IMR-90 (cell line): ENCODE measurements at regions not wholly inside any gene's neighbourhood (a gene's known extent, or its start where the extent isn't known, plus 50 kb on each side); places are given as distances from the start of the nearest gene placed in this dataset.

Experiments used
- ATAC-seq: fragments of 200-7000 bp; cut with Tn5 transposase; 2 replicates; pipeline ENCODE4 v1.9.1; 2020; ENCODE audit warnings: low read depth, mild to moderate bottlenecking, moderate library complexity
- BruUV-seq: library from RNA; stranded (reverse); fragments of 400-500 nt; replicated peaks from 2 replicates; lab custom pipeline; 2021; lab: Mats Ljungman, UMichigan
- CTCF ChIA-PET: fragments of 300-600 bp; formaldehyde crosslinking; extraction: SDS; loops from one replicate; lab custom pipeline; 2021; ENCODE audit warnings: antibody characterized with exemption; lab: Yijun Ruan, JAX
- POLR2A ChIA-PET: fragments of 300-600 bp; sonication (Branson Sonifier 250); formaldehyde crosslinking; loops from one replicate; lab custom pipeline; 2022; ENCODE audit warnings: antibody characterized with exemption; ENCODE audit not compliant: unreplicated experiment; lab: Charles Lee
- DNase-seq: peaks from one replicate; pipeline ENCODE4 v3.0.0; 2013
- H2AFZ ChIP-seq: replicated peaks from 2 replicates; pipeline ENCODE3; 2013; ENCODE audit warnings: low read length, mild to moderate bottlenecking; ENCODE audit not compliant: poor library complexity
- H2AK5ac ChIP-seq: 2 replicates; pipeline ENCODE4 v1.6.1; 2013; ENCODE audit warnings: low read depth, low read length, inconsistent platforms
- H2AK9ac ChIP-seq: replicated peaks from 2 replicates; pipeline ENCODE3; 2013; ENCODE audit warnings: mild to moderate bottlenecking, low read depth, low read length, moderate library complexity; ENCODE audit not compliant: poor library complexity
- H2BK120ac ChIP-seq: 2 replicates; pipeline ENCODE4 v1.6.1; 2013; ENCODE audit warnings: low read depth, low read length, inconsistent platforms
- H2BK15ac ChIP-seq: 3 replicates; pipeline ENCODE4 v1.6.1; 2013; ENCODE audit warnings: low read depth, low read length, inconsistent platforms
- H2BK20ac ChIP-seq: 2 replicates; pipeline ENCODE4 v1.6.1; 2013; ENCODE audit warnings: low read depth, mild to moderate bottlenecking, inconsistent platforms, low read length, moderate library complexity
- H2BK5ac ChIP-seq: 2 replicates; pipeline ENCODE4 v1.6.1; 2013; ENCODE audit warnings: mild to moderate bottlenecking, low read depth, low read length, inconsistent platforms; ENCODE audit not compliant: poor library complexity, severe bottlenecking
- H3K14ac ChIP-seq: replicated peaks from 2 replicates; pipeline ENCODE4 v1.6.1; 2013; ENCODE audit warnings: low read depth, low read length, inconsistent platforms
- H3K18ac ChIP-seq: 2 replicates; pipeline ENCODE4 v1.6.1; 2013; ENCODE audit warnings: low read depth, low read length, control low read depth
- H3K23ac ChIP-seq: 2 replicates; pipeline ENCODE4 v1.6.1; 2013; ENCODE audit warnings: low read depth, low read length, inconsistent platforms
- H3K27ac ChIP-seq: 2 replicates; pipeline ENCODE4 v1.5.1; 2013; ENCODE audit warnings: mild to moderate bottlenecking, control low read depth, low read length; ENCODE audit not compliant: insufficient read depth
- H3K27me3 ChIP-seq: 2 replicates; pipeline ENCODE4 v1.6.1; 2013; ENCODE audit warnings: low read length; ENCODE audit not compliant: control insufficient read depth, insufficient read depth
- H3K36me3 ChIP-seq: 2 replicates; pipeline ENCODE4 v1.6.1; 2013; ENCODE audit warnings: low read length, mixed read lengths; ENCODE audit not compliant: control insufficient read depth, insufficient read depth
- H3K4ac ChIP-seq: 2 replicates; pipeline ENCODE4 v1.6.1; 2013; ENCODE audit warnings: low read depth, low read length, inconsistent platforms
- H3K4me1 ChIP-seq: 2 replicates; pipeline ENCODE4 v1.6.1; 2013; ENCODE audit warnings: low read length, mixed read lengths; ENCODE audit not compliant: control insufficient read depth, insufficient read depth
- H3K4me2 ChIP-seq: 2 replicates; pipeline ENCODE4 v1.6.1; 2013; ENCODE audit warnings: low read depth, mild to moderate bottlenecking, control low read depth, low read length, moderate library complexity
- H3K4me3 ChIP-seq: 2 replicates; pipeline ENCODE4 v1.5.1; 2013; ENCODE audit warnings: low read depth, mild to moderate bottlenecking, control low read depth, low read length, moderate library complexity; ENCODE audit not compliant: insufficient read depth
- H3K56ac ChIP-seq: 2 replicates; pipeline ENCODE4 v1.6.1; 2013; ENCODE audit warnings: low read length, inconsistent platforms; ENCODE audit not compliant: insufficient read depth; ENCODE audit errors: extremely low read depth
- H3K79me1 ChIP-seq, 2 experiments: 2 replicates each; pipeline ENCODE4 v1.6.1; 2013; ENCODE audit warnings: low read length in 2 of 2, inconsistent platforms in 1 of 2, low read depth in 1 of 2
- H3K9ac ChIP-seq: 2 replicates; pipeline ENCODE4 v1.6.1; 2013; ENCODE audit warnings: low read depth, low read length, control low read depth
- H3K9me1 ChIP-seq: 2 replicates; pipeline ENCODE4 v1.6.1; 2013; ENCODE audit warnings: low read length, inconsistent platforms; ENCODE audit not compliant: insufficient read depth
- H3K9me3 ChIP-seq: 2 replicates; pipeline ENCODE4 v1.6.1; 2013; ENCODE audit warnings: low read length; ENCODE audit not compliant: control insufficient read depth, insufficient read depth
- H4K20me1 ChIP-seq: 2 replicates; pipeline ENCODE4 v1.6.1; 2013; ENCODE audit warnings: low read length, inconsistent platforms; ENCODE audit not compliant: insufficient read depth
- H4K5ac ChIP-seq: 2 replicates; pipeline ENCODE4 v1.6.1; 2013; ENCODE audit warnings: mild to moderate bottlenecking, low read depth, low read length, control low read depth
- H4K8ac ChIP-seq, 2 experiments: 2 replicates each; pipeline ENCODE4 v1.6.1; 2013; ENCODE audit warnings: low read depth in 2 of 2, low read length in 2 of 2, control low read depth in 1 of 2, inconsistent platforms in 1 of 2
- H4K91ac ChIP-seq: 2 replicates; pipeline ENCODE4 v1.6.1; 2013; ENCODE audit warnings: low read depth, low read length, inconsistent platforms; ENCODE audit not compliant: insufficient read depth
- BHLHE40 ChIP-seq: fragments of 150-350 bp; IDR thresholded peaks from 2 replicates; pipeline ENCODE4 v1.6.1; 2016; ENCODE audit warnings: mild to moderate bottlenecking, low read depth, low read length
- CTCF ChIP-seq: conservative IDR thresholded peaks from 2 replicates; pipeline ENCODE4 v1.5.1; 2012; ENCODE audit warnings: mild to moderate bottlenecking, low read depth, low read length, improper control_type of control experiment
- ELK1 ChIP-seq: fragments of 150-350 bp; IDR thresholded peaks from 2 replicates; pipeline ENCODE4 v1.6.1; 2016; ENCODE audit warnings: low read depth, mild to moderate bottlenecking, low read length, moderate library complexity, borderline replicate concordance
- FOS ChIP-seq: fragments of 150-350 bp; IDR thresholded peaks from 2 replicates; pipeline ENCODE4 v1.6.1; 2016; ENCODE audit warnings: low read depth, low read length
- MAFK ChIP-seq: IDR thresholded peaks from 2 replicates; pipeline ENCODE4 v1.6.1; 2012; ENCODE audit warnings: low read depth, low read length, improper control_type of control experiment
- MAZ ChIP-seq: IDR thresholded peaks from 2 replicates; pipeline ENCODE4 v1.6.1; 2012; ENCODE audit warnings: low read depth, mild to moderate bottlenecking, low read length, improper control_type of control experiment, moderate library complexity, borderline replicate concordance
- MXI1 ChIP-seq: IDR thresholded peaks from 2 replicates; pipeline ENCODE4 v1.6.1; 2012; ENCODE audit warnings: low read depth, mild to moderate bottlenecking, low read length, moderate library complexity, borderline replicate concordance
- NFE2L2 ChIP-seq: fragments of 150-350 bp; IDR thresholded peaks from 2 replicates; pipeline ENCODE4 v1.6.1; 2016; ENCODE audit warnings: low read depth, mild to moderate bottlenecking, low read length
- POLR2A ChIP-seq: IDR thresholded peaks from 2 replicates; pipeline ENCODE4 v1.6.1; 2012; ENCODE audit warnings: mild to moderate bottlenecking, low read depth, low read length
- RAD21 ChIP-seq: IDR thresholded peaks from 2 replicates; pipeline ENCODE4 v1.6.1; 2012; ENCODE audit warnings: low read length, improper control_type of control experiment
- RCOR1 ChIP-seq: IDR thresholded peaks from 2 replicates; pipeline ENCODE4 v1.6.1; 2012; ENCODE audit warnings: mild to moderate bottlenecking, low read length, improper control_type of control experiment; ENCODE audit not compliant: insufficient replicate concordance
- RFX5 ChIP-seq: IDR thresholded peaks from 2 replicates; pipeline ENCODE4 v1.8.0; 2012; ENCODE audit warnings: low read depth, mild to moderate bottlenecking, low read length, moderate library complexity
- SMC3 ChIP-seq: fragments of 150-350 bp; IDR thresholded peaks from 2 replicates; pipeline ENCODE4 v1.6.1; 2016; ENCODE audit warnings: low read depth, mild to moderate bottlenecking, antibody characterized with exemption, low read length, moderate library complexity
- USF2 ChIP-seq: fragments of 150-350 bp; IDR thresholded peaks from 2 replicates; pipeline ENCODE4 v1.6.1; 2017; ENCODE audit warnings: mild to moderate bottlenecking, antibody characterized with exemption, low read length, low read depth
- WGBS, 2 experiments: methylation state at CpG; one replicate each; pipeline versions ENCODE4 v1.1.5 to v1.1.7; 2013; ENCODE audit warnings: missing lambda C conversion rate in 2 of 2; ENCODE audit not compliant: insufficient read length in 1 of 2; ENCODE audit errors: extremely low coverage in 2 of 2; 5-methylcytosine and 5-hydroxymethylcytosine counted together
- dilution Hi-C: fragments of 300-500 bp; cut with HindIII; formaldehyde crosslinking; loops from one replicate; pipeline ENCODE4 v1.14.3; 2018; ENCODE audit warnings: low sequenced_read_pairs; ENCODE audit not compliant: unreplicated experiment
- in situ Hi-C: fragments of 300-500 bp; cut with MboI; formaldehyde crosslinking; loops from 3 replicates; pipeline ENCODE4 v1.14.3; 2019; ENCODE audit warnings: low sequenced_read_pairs, inconsistent platforms, mixed read lengths
- intact Hi-C: fragments of 100-400 bp; cut with micrococcal nuclease; formaldehyde crosslinking; loops from 2 replicates; pipeline ENCODE4 v1.10.0; 2022

- peaks cover 4% of the 10 kb centered on the region; the same call in 1 of the 2 replicates for H3K9me1 ChIP-seq
- no peak overlapping the region for H2BK120ac ChIP-seq
- dilution Hi-C loops, result no loop called here
- H2AK5ac ChIP-seq, result no peak overlapping the region
- no peak overlapping the region for H2BK5ac ChIP-seq
- no peaks in the 10 kb centered on the region for H4K20me1 ChIP-seq
- H3K27me3 ChIP-seq, result no peaks in the 10 kb centered on the region
- no peak for ATAC-seq
- H3K23ac ChIP-seq, result no peak overlapping the region
- H2BK15ac ChIP-seq, result no peak overlapping the region
- BruUV-seq, result no TSS peak
- TF ChIP-seq MAFK (no peak), MAZ (no peak), USF2 (no peak), NFE2L2 (no peak), MXI1 (no peak), CTCF (no peak), FOS (no peak), RAD21 (no peak), ELK1 (no peak), POLR2A (no peak), RFX5 (no peak), RCOR1 (no peak), BHLHE40 (no peak), SMC3 (no peak)
- H3K18ac ChIP-seq, result no peak overlapping the region
- peaks cover 3 to 8% of the 10 kb centered on the region in 2 experiments; a peak in 2 of 4 replicates for H3K79me1 ChIP-seq
- no peak overlapping the region for H3K56ac ChIP-seq
- no peaks in the 10 kb centered on the region for H3K36me3 ChIP-seq
- no peak overlapping the region for H4K8ac ChIP-seq
- no peaks in the 10 kb centered on the region for H3K9me3 ChIP-seq
- ChIA-PET POLR2A (no interaction called here), CTCF (no interaction called here)
- no peak overlapping the region for H3K9ac ChIP-seq
- H3K4me3 ChIP-seq, result no peak overlapping the region
- no peak overlapping the region for H2BK20ac ChIP-seq
- H3K14ac ChIP-seq, result no peak overlapping the region
- intact Hi-C loops, result no loop called here
- no peak overlapping the region for H3K4me2 ChIP-seq
- H4K5ac ChIP-seq, result no peak overlapping the region
- H3K4me1 ChIP-seq, result no peaks in the 10 kb centered on the region
- in situ Hi-C loops, result no loop called here
- H4K91ac ChIP-seq, result no peak overlapping the region
- WGBS, 2 experiments, result no CpG with 5 or more reads among the region's 3 CpGs
- H3K27ac ChIP-seq, result no peak overlapping the region
- H2AK9ac ChIP-seq, result no peak overlapping the region
- no peak overlapping the region for H2AFZ ChIP-seq
- no peak overlapping the region for H3K4ac ChIP-seq
- DNase-seq, result no peak
These were observed 347.1 kb downstream of the UTRN start for GRCh38 chr6:144632266-144632665.
